Stimulated activated memory B cell treated with anti-CD40 and anti-IgM and Interleukin-4, amounts not matched to agents 10 μg/mL and 1 μg/mL and 100 μg/mL, for 72 hours (primary cell): ENCODE measurements at regions not wholly inside any gene's neighbourhood (a gene's known extent, or its start where the extent isn't known, plus 50 kb on each side); places are given as distances from the start of the nearest gene placed in this dataset.
"Not testable (repeated sequence)": the region's sequence is repeated elsewhere in the genome, so short reads cannot be mapped to it uniquely, and the experiment has no call there.

ENCODE experiments used
- ATAC-seq: fragments of 150-1000 bp; cut with Tn5 transposase; 2 replicates; pipeline ENCODE4 v1.10.0; 2021
- H3K27ac Mint-ChIP-seq: one replicate; pipeline ENCODE4 v1.8.0; 2022; ENCODE audit warnings: mild to moderate bottlenecking, mixed read lengths
- H3K27me3 Mint-ChIP-seq: one replicate; pipeline ENCODE4 v1.8.0; 2022; ENCODE audit warnings: mixed read lengths
- H3K36me3 Mint-ChIP-seq: one replicate; pipeline ENCODE4 v1.8.0; 2022; ENCODE audit warnings: mixed read lengths
- H3K4me1 Mint-ChIP-seq: one replicate; pipeline ENCODE4 v1.8.0; 2022; ENCODE audit warnings: mixed read lengths
- H3K4me3 Mint-ChIP-seq: one replicate; pipeline ENCODE4 v1.8.0; 2022; ENCODE audit warnings: mild to moderate bottlenecking, moderate library complexity, mixed read lengths
- H3K9me3 Mint-ChIP-seq: one replicate; pipeline ENCODE4 v1.8.0; 2022; ENCODE audit warnings: mixed read lengths

- H3K4me1 Mint-ChIP-seq: no peaks in the 10 kb centered on the region
- H3K36me3 Mint-ChIP-seq: no peaks in the 10 kb centered on the region
- no peaks in the 10 kb centered on the region for H3K9me3 Mint-ChIP-seq
- no peak overlapping the region for H3K27ac Mint-ChIP-seq
- no peak overlapping the region for H3K4me3 Mint-ChIP-seq
- H3K27me3 Mint-ChIP-seq: no peaks in the 10 kb centered on the region
- ATAC-seq: no peak
Observed at GRCh38 chr2:150230616-150231015, 256.9 kb downstream of the RND3 start.

DNA sequence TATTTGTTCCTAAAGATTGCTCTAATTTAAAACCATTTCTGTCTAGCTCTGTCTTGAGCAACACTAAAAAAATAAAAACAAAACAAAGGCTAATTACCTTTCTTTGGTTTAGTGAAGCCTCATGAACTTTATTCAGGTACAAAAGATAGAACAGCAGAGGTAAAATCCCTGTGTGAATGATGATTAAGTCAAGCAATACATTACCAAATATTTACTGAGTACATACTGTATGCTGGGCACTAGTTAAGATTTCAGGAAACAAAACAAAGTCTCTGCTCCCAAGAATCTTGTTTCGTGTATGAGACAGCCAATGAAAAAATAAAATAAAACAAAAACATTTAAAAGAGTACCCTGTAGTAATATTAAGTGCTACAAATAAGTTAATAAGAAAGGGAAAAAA, 257.5 kb downstream of the RND3 start:
- no peaks in the 10 kb centered on the region for H3K9me3 Mint-ChIP-seq
- no peak for ATAC-seq
- no peaks in the 10 kb centered on the region for H3K4me1 Mint-ChIP-seq
- no peaks in the 10 kb centered on the region for H3K36me3 Mint-ChIP-seq
- H3K4me3 Mint-ChIP-seq: no peak overlapping the region
- H3K27me3 Mint-ChIP-seq: no peaks in the 10 kb centered on the region
- H3K27ac Mint-ChIP-seq: no peak overlapping the region

DNA sequence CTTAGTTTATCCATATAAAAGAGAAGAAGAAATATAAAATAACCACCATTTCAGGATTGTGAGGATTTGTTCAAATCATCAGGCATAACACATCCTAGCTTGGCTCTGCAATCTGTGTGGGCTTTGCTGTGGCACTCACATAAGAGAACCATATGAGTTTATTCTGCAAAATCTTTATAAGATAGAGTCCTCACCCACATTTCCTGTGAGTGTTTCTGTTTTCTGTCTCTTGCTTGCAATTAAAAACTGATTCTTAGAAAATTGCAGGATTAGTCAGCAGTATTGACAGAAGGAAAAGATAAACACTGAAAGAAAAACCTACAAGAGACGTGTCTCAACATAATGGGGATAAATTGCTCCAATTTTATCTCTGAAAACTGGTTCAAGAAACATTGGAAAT, 258.5 kb downstream of the RND3 start:
- no peak overlapping the region for H3K27ac Mint-ChIP-seq
- H3K9me3 Mint-ChIP-seq: no peaks in the 10 kb centered on the region
- no peak overlapping the region for H3K4me3 Mint-ChIP-seq
- no peaks in the 10 kb centered on the region for H3K4me1 Mint-ChIP-seq
- ATAC-seq: no peak
- H3K27me3 Mint-ChIP-seq: no peaks in the 10 kb centered on the region
- no peaks in the 10 kb centered on the region for H3K36me3 Mint-ChIP-seq

GRCh38 chr2:150225030-150225429, 262.4 kb downstream of the RND3 start:
- Mint-ChIP-seq H3K27me3 (no peaks in the 10 kb centered on the region), H3K4me3 (no peak overlapping the region), H3K36me3 (no peaks in the 10 kb centered on the region), H3K27ac (no peak overlapping the region), H3K4me1 (no peaks in the 10 kb centered on the region), H3K9me3 (no peaks in the 10 kb centered on the region)
- no peak for ATAC-seq

DNA sequence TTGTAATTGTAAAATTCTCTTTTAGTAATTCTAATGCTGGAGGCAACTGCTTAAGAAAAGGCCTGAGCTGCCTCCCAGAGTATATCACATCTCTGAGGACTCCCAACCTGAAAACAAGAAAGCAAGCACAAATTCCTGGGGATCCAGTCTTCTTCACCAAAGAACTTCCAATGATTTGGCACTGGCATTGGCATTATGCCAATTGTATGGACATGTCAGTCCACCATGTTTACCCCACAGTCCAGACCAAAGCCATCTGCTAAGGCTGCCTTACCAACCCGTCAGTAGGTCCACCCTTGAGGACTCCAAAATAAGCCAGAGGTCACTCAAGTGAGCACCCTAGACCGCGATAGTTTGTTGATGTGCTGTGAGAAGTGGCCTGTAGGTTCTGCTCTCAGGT, 263.1 kb downstream of the RND3 start:
- Mint-ChIP-seq H3K4me1 (no peaks in the 10 kb centered on the region), H3K27me3 (no peaks in the 10 kb centered on the region)

GRCh38 chr2:150222942-150223341, 264.5 kb downstream of the RND3 start:
- no peaks in the 10 kb centered on the region for H3K27me3 Mint-ChIP-seq
- no peak for ATAC-seq
- H3K4me3 Mint-ChIP-seq: no peak overlapping the region
- H3K4me1 Mint-ChIP-seq: no peaks in the 10 kb centered on the region
- no peaks in the 10 kb centered on the region for H3K9me3 Mint-ChIP-seq
- no peak overlapping the region for H3K27ac Mint-ChIP-seq
- no peaks in the 10 kb centered on the region for H3K36me3 Mint-ChIP-seq

More for the DNA sequence above, 263.1 kb downstream of the RND3 start:
- H3K4me3 Mint-ChIP-seq: no peak overlapping the region
- no peaks in the 10 kb centered on the region for H3K36me3 Mint-ChIP-seq
- ATAC-seq: no peak
- no peaks in the 10 kb centered on the region for H3K9me3 Mint-ChIP-seq
- H3K27ac Mint-ChIP-seq: no peak overlapping the region

GRCh38 chr2:150222379-150222778, 265.1 kb downstream of the RND3 start:
- H3K27ac Mint-ChIP-seq: no peak overlapping the region
- no peaks in the 10 kb centered on the region for H3K27me3 Mint-ChIP-seq
- H3K4me3 Mint-ChIP-seq: no peak overlapping the region
- no peak for ATAC-seq
- no peaks in the 10 kb centered on the region for H3K4me1 Mint-ChIP-seq
- no peaks in the 10 kb centered on the region for H3K9me3 Mint-ChIP-seq
- H3K36me3 Mint-ChIP-seq: no peaks in the 10 kb centered on the region

DNA sequence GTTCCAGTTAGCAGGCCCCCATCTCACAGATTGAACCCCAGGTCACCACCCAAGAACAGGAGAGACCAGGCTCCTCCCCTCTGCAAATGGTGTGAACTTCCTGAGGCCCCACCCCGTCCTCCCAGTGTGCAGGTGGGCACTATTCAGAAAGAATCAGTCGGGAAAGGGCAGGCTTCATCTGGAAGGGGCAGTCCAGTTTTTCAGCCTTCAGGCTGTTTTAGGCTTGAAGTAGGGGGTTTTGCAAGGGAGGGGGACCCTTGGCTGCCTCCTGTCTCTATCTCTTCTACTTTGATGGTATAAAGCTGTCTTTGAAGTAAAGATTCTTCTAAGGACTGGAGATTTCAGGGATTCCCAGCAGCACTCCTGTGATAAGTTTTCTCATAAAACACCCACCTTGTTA, 267.6 kb downstream of the RND3 start:
- H3K9me3 Mint-ChIP-seq: no peaks in the 10 kb centered on the region
- no peak overlapping the region for H3K4me3 Mint-ChIP-seq
- no peak overlapping the region for H3K27ac Mint-ChIP-seq
- ATAC-seq: no peak
- H3K36me3 Mint-ChIP-seq: no peaks in the 10 kb centered on the region
- H3K27me3 Mint-ChIP-seq: no peaks in the 10 kb centered on the region
- no peaks in the 10 kb centered on the region for H3K4me1 Mint-ChIP-seq

DNA sequence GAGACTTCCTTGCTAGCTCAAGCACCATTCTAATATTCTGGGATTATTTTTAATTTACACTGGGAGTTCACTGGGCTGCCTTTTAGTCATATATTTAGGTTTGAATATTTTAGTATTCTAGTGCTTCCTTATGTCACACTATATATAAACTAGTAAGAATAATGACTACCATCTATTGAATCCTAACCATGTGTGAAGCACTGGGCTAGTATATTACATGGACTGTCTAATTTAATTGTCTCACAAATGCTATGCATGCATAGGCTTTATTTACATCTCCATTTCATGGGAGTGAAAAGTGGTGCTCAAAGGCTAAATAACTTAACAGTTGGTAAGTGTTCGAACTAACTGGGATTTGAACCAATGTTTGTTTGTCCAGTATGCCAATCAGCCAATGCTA, 272.4 kb downstream of the RND3 start:
- H3K27me3 Mint-ChIP-seq: no peaks in the 10 kb centered on the region
- no peak overlapping the region for H3K4me3 Mint-ChIP-seq
- no peaks in the 10 kb centered on the region for H3K9me3 Mint-ChIP-seq
- no peak for ATAC-seq
- no peaks in the 10 kb centered on the region for H3K4me1 Mint-ChIP-seq
- H3K36me3 Mint-ChIP-seq: no peaks in the 10 kb centered on the region
- no peak overlapping the region for H3K27ac Mint-ChIP-seq

- no peak for ATAC-seq
- H3K4me3 Mint-ChIP-seq: no peak overlapping the region
- H3K9me3 Mint-ChIP-seq: no peaks in the 10 kb centered on the region
- H3K27me3 Mint-ChIP-seq: no peaks in the 10 kb centered on the region
- no peaks in the 10 kb centered on the region for H3K36me3 Mint-ChIP-seq
- no peak overlapping the region for H3K27ac Mint-ChIP-seq
- no peaks in the 10 kb centered on the region for H3K4me1 Mint-ChIP-seq
Observed at GRCh38 chr2:150214626-150215025, 272.8 kb downstream of the RND3 start.

DNA sequence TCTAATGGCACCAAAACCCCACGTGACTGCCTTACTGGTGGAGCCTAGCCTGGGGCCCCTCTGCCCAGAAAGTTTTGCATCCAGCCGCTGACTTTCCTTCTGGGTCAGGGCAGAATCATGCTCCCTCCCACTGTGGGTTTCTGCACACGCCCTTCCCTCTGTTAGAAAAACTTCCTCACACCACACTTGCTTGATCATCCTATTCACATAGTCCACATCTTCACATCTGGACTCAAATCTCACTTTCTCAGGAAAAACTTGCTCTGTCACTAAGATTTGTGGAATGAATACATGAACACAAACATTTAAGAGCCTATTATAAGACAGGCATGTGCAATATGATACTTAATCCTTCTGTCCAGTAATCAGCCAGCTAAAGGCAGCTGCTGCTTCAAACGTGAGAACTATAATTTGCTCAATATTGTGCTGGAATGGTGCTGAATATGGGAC, 274.7 kb downstream of the RND3 start:
- Mint-ChIP-seq H3K27ac (no peak overlapping the region), H3K4me1 (no peaks in the 10 kb centered on the region), H3K27me3 (no peaks in the 10 kb centered on the region), H3K4me3 (no peak overlapping the region), H3K9me3 (no peaks in the 10 kb centered on the region), H3K36me3 (no peaks in the 10 kb centered on the region)
- no peak for ATAC-seq

- ATAC-seq: no peak
- Mint-ChIP-seq H3K27me3 (no peaks in the 10 kb centered on the region), H3K4me3 (no peak overlapping the region), H3K4me1 (no peaks in the 10 kb centered on the region), H3K27ac (no peak overlapping the region), H3K9me3 (no peaks in the 10 kb centered on the region), H3K36me3 (no peaks in the 10 kb centered on the region)
Observed at GRCh38 chr2:150211164-150211631, 276.3 kb downstream of the RND3 start.

DNA sequence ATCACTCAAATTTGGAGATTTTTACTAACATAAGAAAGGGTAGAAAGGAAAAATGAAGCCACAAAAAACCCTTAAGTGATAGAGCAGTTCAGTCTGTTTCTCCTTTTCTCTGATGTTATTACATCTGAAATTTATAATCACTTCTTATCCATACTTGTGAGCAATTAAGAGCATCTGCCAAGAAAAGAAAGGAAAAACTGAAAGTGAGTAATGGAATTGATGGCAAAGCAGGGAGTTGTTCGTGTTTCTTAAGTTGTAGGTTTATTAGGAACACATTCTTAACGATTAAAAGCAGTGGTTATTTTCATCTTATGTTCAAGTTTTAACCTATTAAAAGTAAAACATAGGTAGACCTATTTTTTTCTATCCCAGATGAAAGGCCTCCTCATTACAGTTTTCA, 277.7 kb downstream of the RND3 start:
- H3K4me3 Mint-ChIP-seq: no peak overlapping the region
- H3K27me3 Mint-ChIP-seq: no peaks in the 10 kb centered on the region
- H3K27ac Mint-ChIP-seq: no peak overlapping the region
- ATAC-seq: no peak
- no peaks in the 10 kb centered on the region for H3K9me3 Mint-ChIP-seq
- H3K36me3 Mint-ChIP-seq: no peaks in the 10 kb centered on the region
- H3K4me1 Mint-ChIP-seq: no peaks in the 10 kb centered on the region

- H3K36me3 Mint-ChIP-seq: no peaks in the 10 kb centered on the region
- no peak overlapping the region for H3K4me3 Mint-ChIP-seq
- no peak for ATAC-seq
- no peaks in the 10 kb centered on the region for H3K9me3 Mint-ChIP-seq
- no peaks in the 10 kb centered on the region for H3K27me3 Mint-ChIP-seq
- no peaks in the 10 kb centered on the region for H3K4me1 Mint-ChIP-seq
- H3K27ac Mint-ChIP-seq: no peak overlapping the region
Observed at GRCh38 chr2:150208689-150209088, 278.8 kb downstream of the RND3 start.

GRCh38 chr2:150207979-150208378, 279.5 kb downstream of the RND3 start:
- Mint-ChIP-seq H3K9me3 (no peaks in the 10 kb centered on the region), H3K27me3 (no peaks in the 10 kb centered on the region), H3K36me3 (no peaks in the 10 kb centered on the region), H3K27ac (no peak overlapping the region), H3K4me3 (no peak overlapping the region), H3K4me1 (no peaks in the 10 kb centered on the region)
- ATAC-seq: no peak

GRCh38 chr2:150204451-150204850, 283.0 kb downstream of the RND3 start:
- Mint-ChIP-seq H3K4me1 (no peaks in the 10 kb centered on the region), H3K27me3 (no peaks in the 10 kb centered on the region), H3K9me3 (no peaks in the 10 kb centered on the region), H3K4me3 (no peak overlapping the region), H3K27ac (no peak overlapping the region), H3K36me3 (no peaks in the 10 kb centered on the region)
- no peak for ATAC-seq

DNA sequence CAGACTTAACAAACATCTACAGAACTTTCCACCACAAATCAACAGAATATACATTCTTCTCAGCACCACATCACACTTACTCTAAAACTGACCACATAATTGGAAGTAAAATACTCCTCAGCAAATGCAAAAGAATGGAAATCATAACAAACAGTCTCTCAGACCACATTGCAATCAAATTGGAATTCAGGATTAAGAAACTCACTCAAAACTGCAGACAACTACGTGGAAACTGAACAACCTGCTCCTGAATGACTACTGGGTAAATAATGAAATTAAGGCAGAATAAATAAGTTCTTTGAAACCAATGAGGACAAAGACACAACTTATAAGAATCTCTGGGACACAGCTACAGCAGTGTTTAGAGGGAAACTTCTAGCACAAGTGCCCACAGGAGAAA, 292.7 kb downstream of the RND3 start:
- not testable (repeated sequence) for H3K4me1 Mint-ChIP-seq, H3K27ac Mint-ChIP-seq, ATAC-seq, H3K27me3 Mint-ChIP-seq, H3K9me3 Mint-ChIP-seq, H3K36me3 Mint-ChIP-seq, H3K4me3 Mint-ChIP-seq
